ENCODE measurements at regions not wholly inside any gene's neighbourhood (a gene's known extent, or its start where the extent isn't known, plus 50 kb on each side); places are given as distances from the start of the nearest gene placed in this dataset.
"Not testable (repeated sequence)": the region's sequence is repeated elsewhere in the genome, so short reads cannot be mapped to it uniquely, and the experiment has no call there.

GRCh38 chr17:20681746-20682722 is 102.5 kb downstream of the CDRT15L2 start:
- H3K79me2 ChIP-seq (ENCODE audit: control insufficient read depth, insufficient read depth, low read length); H3K4me1 ChIP-seq (ENCODE audit: control insufficient read depth, extremely low read depth, insufficient read depth, low read length); H3K27me3 ChIP-seq (ENCODE audit: control insufficient read depth, insufficient read depth, low read length); H2AFZ ChIP-seq (ENCODE audit: low read length); DNase-seq (ENCODE audit: low read depth in 2 of 2); H3K4me2 ChIP-seq (ENCODE audit: extremely low read depth, insufficient read depth, low read length); H3K27ac ChIP-seq (ENCODE audit: insufficient read depth, low read length); H3K36me3 ChIP-seq (ENCODE audit: control insufficient read depth, insufficient read depth, low read length); H4K20me1 ChIP-seq (ENCODE audit: control insufficient read depth, extremely low read depth, insufficient read depth, low read length); H3K4me3 ChIP-seq (replicated peaks in 1 of 4; ENCODE audit: control extremely low read depth in 1 of 4, insufficient read depth in 1 of 4, low read depth in 3 of 4, low read length in 4 of 4); H3K9ac ChIP-seq (ENCODE audit: insufficient read depth, low read length); H3K9me3 ChIP-seq (ENCODE audit: control insufficient read depth, insufficient read depth, low read depth, low read length): not testable (repeated sequence)

GRCh38 chr17:20683651-20684229 is 104.2 kb downstream of the CDRT15L2 start:
- not testable (repeated sequence) for H3K27ac ChIP-seq (ENCODE audit: insufficient read depth, low read length); H4K20me1 ChIP-seq (ENCODE audit: control insufficient read depth, extremely low read depth, insufficient read depth, low read length); H3K4me3 ChIP-seq (replicated peaks in 1 of 4; ENCODE audit: control extremely low read depth in 1 of 4, insufficient read depth in 1 of 4, low read depth in 3 of 4, low read length in 4 of 4); H3K4me2 ChIP-seq (ENCODE audit: extremely low read depth, insufficient read depth, low read length); H3K9me3 ChIP-seq (ENCODE audit: control insufficient read depth, insufficient read depth, low read depth, low read length); H3K27me3 ChIP-seq (ENCODE audit: control insufficient read depth, insufficient read depth, low read length); H3K4me1 ChIP-seq (ENCODE audit: control insufficient read depth, extremely low read depth, insufficient read depth, low read length); H3K9ac ChIP-seq (ENCODE audit: insufficient read depth, low read length); DNase-seq (ENCODE audit: low read depth in 2 of 2); H2AFZ ChIP-seq (ENCODE audit: low read length); H3K79me2 ChIP-seq (ENCODE audit: control insufficient read depth, insufficient read depth, low read length); H3K36me3 ChIP-seq (ENCODE audit: control insufficient read depth, insufficient read depth, low read length)

- not testable (repeated sequence) for H3K4me3 ChIP-seq (replicated peaks in 1 of 4; ENCODE audit: control extremely low read depth in 1 of 4, insufficient read depth in 1 of 4, low read depth in 3 of 4, low read length in 4 of 4); H3K79me2 ChIP-seq (ENCODE audit: control insufficient read depth, insufficient read depth, low read length); DNase-seq (ENCODE audit: low read depth in 2 of 2); H3K4me1 ChIP-seq (ENCODE audit: control insufficient read depth, extremely low read depth, insufficient read depth, low read length); H3K4me2 ChIP-seq (ENCODE audit: extremely low read depth, insufficient read depth, low read length); H4K20me1 ChIP-seq (ENCODE audit: control insufficient read depth, extremely low read depth, insufficient read depth, low read length); H3K9me3 ChIP-seq (ENCODE audit: control insufficient read depth, insufficient read depth, low read depth, low read length); H2AFZ ChIP-seq (ENCODE audit: low read length); H3K36me3 ChIP-seq (ENCODE audit: control insufficient read depth, insufficient read depth, low read length); H3K27me3 ChIP-seq (ENCODE audit: control insufficient read depth, insufficient read depth, low read length); H3K27ac ChIP-seq (ENCODE audit: insufficient read depth, low read length); H3K9ac ChIP-seq (ENCODE audit: insufficient read depth, low read length)
These were observed 105.5 kb downstream of the CDRT15L2 start for GRCh38 chr17:20684975-20685374.

- H4K20me1 ChIP-seq (ENCODE audit: control insufficient read depth, extremely low read depth, insufficient read depth, low read length); H3K36me3 ChIP-seq (ENCODE audit: control insufficient read depth, insufficient read depth, low read length); H3K9ac ChIP-seq (ENCODE audit: insufficient read depth, low read length); H3K4me2 ChIP-seq (ENCODE audit: extremely low read depth, insufficient read depth, low read length); DNase-seq (ENCODE audit: low read depth in 2 of 2); H3K4me1 ChIP-seq (ENCODE audit: control insufficient read depth, extremely low read depth, insufficient read depth, low read length); H3K4me3 ChIP-seq (replicated peaks in 1 of 4; ENCODE audit: control extremely low read depth in 1 of 4, insufficient read depth in 1 of 4, low read depth in 3 of 4, low read length in 4 of 4); H3K27me3 ChIP-seq (ENCODE audit: control insufficient read depth, insufficient read depth, low read length); H2AFZ ChIP-seq (ENCODE audit: low read length); H3K27ac ChIP-seq (ENCODE audit: insufficient read depth, low read length); H3K79me2 ChIP-seq (ENCODE audit: control insufficient read depth, insufficient read depth, low read length); H3K9me3 ChIP-seq (ENCODE audit: control insufficient read depth, insufficient read depth, low read depth, low read length): not testable (repeated sequence)
These were observed 108.1 kb downstream of the CDRT15L2 start for GRCh38 chr17:20687584-20687983.

GRCh38 chr17:20689170-20689749 is 109.7 kb downstream of the CDRT15L2 start:
- H3K79me2 ChIP-seq (ENCODE audit: control insufficient read depth, insufficient read depth, low read length); H3K9ac ChIP-seq (ENCODE audit: insufficient read depth, low read length); H3K4me2 ChIP-seq (ENCODE audit: extremely low read depth, insufficient read depth, low read length); DNase-seq (ENCODE audit: low read depth in 2 of 2); H3K36me3 ChIP-seq (ENCODE audit: control insufficient read depth, insufficient read depth, low read length); H3K4me1 ChIP-seq (ENCODE audit: control insufficient read depth, extremely low read depth, insufficient read depth, low read length); H3K27me3 ChIP-seq (ENCODE audit: control insufficient read depth, insufficient read depth, low read length); H2AFZ ChIP-seq (ENCODE audit: low read length); H3K27ac ChIP-seq (ENCODE audit: insufficient read depth, low read length); H3K9me3 ChIP-seq (ENCODE audit: control insufficient read depth, insufficient read depth, low read depth, low read length); H3K4me3 ChIP-seq (replicated peaks in 1 of 4; ENCODE audit: control extremely low read depth in 1 of 4, insufficient read depth in 1 of 4, low read depth in 3 of 4, low read length in 4 of 4); H4K20me1 ChIP-seq (ENCODE audit: control insufficient read depth, extremely low read depth, insufficient read depth, low read length): not testable (repeated sequence)

- H3K27me3 ChIP-seq (ENCODE audit: control insufficient read depth, insufficient read depth, low read length); H2AFZ ChIP-seq (ENCODE audit: low read length); H3K4me2 ChIP-seq (ENCODE audit: extremely low read depth, insufficient read depth, low read length); H3K27ac ChIP-seq (ENCODE audit: insufficient read depth, low read length); H3K4me1 ChIP-seq (ENCODE audit: control insufficient read depth, extremely low read depth, insufficient read depth, low read length); H3K9ac ChIP-seq (ENCODE audit: insufficient read depth, low read length); DNase-seq (ENCODE audit: low read depth in 2 of 2); H3K4me3 ChIP-seq (replicated peaks in 1 of 4; ENCODE audit: control extremely low read depth in 1 of 4, insufficient read depth in 1 of 4, low read depth in 3 of 4, low read length in 4 of 4); H4K20me1 ChIP-seq (ENCODE audit: control insufficient read depth, extremely low read depth, insufficient read depth, low read length); H3K79me2 ChIP-seq (ENCODE audit: control insufficient read depth, insufficient read depth, low read length); H3K9me3 ChIP-seq (ENCODE audit: control insufficient read depth, insufficient read depth, low read depth, low read length); H3K36me3 ChIP-seq (ENCODE audit: control insufficient read depth, insufficient read depth, low read length): not testable (repeated sequence)
These were observed 113.2 kb downstream of the CDRT15L2 start for GRCh38 chr17:20692706-20693105.
